Bronchial epithelial cell (primary cell): ENCODE measurements at regions not wholly inside any gene's neighbourhood (a gene's known extent, or its start where the extent isn't known, plus 50 kb on each side); places are given as distances from the start of the nearest gene placed in this dataset.

ENCODE experiments used
- DNase-seq: peaks from one replicate; pipeline ENCODE4 v3.0.0-alpha.2; 2010; ENCODE audit warnings: low read depth
- FAIRE-seq: peaks from 2 replicates; lab custom pipeline; 2011; peaks lifted over from hg19 to GRCh38; lab: Jason Lieb, UNC
- H3K27me3 ChIP-seq: 2 replicates; pipeline ENCODE4 v1.5.1; 2011; ENCODE audit warnings: low read length; ENCODE audit not compliant: control insufficient read depth, insufficient read depth
- H3K36me3 ChIP-seq: 2 replicates; pipeline ENCODE4 v1.5.1; 2011; ENCODE audit warnings: low read length; ENCODE audit not compliant: control insufficient read depth, insufficient read depth
- H3K4me3 ChIP-seq: 2 replicates; pipeline ENCODE4 v1.5.1; 2011; ENCODE audit warnings: mild to moderate bottlenecking, low read depth, low read length, control low read depth
- TF ChIP-seq, protein P1 (sequence below): IDR thresholded peaks from 2 replicates; pipeline ENCODE4 v1.5.1; 2011; ENCODE audit warnings: mild to moderate bottlenecking, moderate library complexity, low read length, control low read depth, inconsistent platforms; ENCODE audit not compliant: insufficient read depth, severe bottlenecking

DNA sequence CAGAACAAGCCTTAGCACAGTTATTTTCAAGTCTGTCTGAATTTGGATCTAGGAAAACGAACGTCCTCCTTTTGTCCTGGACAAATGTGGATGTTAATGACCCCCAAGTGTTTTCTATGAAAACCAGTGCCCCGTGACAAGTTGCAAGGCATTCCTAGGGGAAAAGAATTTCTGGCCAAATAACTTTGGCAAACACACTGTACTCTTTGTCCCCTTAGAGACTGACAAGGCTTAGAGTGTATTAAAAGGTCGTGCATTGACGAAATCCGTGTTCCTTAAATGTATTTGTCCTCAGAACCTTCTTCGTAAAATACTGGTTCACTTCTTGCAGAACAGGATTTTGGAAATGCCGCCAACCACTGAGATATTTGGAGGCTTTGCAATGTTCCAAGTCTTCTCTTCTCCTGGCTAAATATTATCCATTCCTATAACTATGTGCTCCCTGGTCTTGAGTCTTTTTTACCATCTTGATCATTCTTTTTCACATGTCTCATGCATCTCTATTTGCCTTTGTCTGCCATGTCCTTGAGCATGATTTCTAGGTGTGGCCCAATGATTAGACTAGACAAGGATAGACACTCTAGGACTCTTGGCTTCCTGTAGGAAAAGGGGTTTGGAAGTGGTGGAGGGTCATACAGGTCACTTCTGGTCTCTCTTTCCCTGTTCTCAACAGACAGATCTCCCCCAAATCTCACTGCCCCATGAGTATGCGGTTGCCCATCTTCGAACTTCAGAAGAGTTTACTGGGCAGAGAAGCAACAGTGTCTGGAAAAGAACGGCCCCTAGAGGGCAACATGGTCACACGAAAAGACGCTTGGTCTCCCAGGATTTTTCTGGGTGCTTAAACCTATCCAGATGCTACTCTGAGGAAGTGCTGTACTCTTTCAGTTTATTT is 117.5 kb downstream of the EDEM1 start:
- H3K36me3 ChIP-seq: no peaks in the 10 kb centered on the region
- FAIRE-seq: peak; percentile 13
- H3K4me3 ChIP-seq: no peak overlapping the region
- no peaks in the 10 kb centered on the region for H3K27me3 ChIP-seq
- peak; percentile 49 for DNase-seq
- TF ChIP-seq, protein P1, sequence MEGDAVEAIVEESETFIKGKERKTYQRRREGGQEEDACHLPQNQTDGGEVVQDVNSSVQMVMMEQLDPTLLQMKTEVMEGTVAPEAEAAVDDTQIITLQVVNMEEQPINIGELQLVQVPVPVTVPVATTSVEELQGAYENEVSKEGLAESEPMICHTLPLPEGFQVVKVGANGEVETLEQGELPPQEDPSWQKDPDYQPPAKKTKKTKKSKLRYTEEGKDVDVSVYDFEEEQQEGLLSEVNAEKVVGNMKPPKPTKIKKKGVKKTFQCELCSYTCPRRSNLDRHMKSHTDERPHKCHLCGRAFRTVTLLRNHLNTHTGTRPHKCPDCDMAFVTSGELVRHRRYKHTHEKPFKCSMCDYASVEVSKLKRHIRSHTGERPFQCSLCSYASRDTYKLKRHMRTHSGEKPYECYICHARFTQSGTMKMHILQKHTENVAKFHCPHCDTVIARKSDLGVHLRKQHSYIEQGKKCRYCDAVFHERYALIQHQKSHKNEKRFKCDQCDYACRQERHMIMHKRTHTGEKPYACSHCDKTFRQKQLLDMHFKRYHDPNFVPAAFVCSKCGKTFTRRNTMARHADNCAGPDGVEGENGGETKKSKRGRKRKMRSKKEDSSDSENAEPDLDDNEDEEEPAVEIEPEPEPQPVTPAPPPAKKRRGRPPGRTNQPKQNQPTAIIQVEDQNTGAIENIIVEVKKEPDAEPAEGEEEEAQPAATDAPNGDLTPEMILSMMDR: peak; percentile 80

DNA sequence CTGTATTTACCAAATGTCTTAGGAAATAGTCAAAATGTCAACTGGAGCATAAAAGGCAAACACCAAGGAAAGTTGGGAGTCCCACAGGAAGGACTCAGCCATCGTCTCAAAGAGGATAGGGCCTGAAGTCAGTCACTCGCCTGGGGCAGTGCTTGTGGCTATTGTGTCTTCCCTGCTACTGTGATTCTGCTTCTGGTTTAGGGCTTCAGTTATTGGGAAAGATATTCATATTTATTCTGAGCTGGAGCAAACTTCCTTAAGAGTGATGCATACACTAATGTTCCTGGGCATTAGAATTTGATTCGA is 118.1 kb downstream of the EDEM1 start:
- Histone ChIP-seq H3K36me3 (no peaks in the 10 kb centered on the region), H3K27me3 (no peaks in the 10 kb centered on the region), H3K4me3 (no peak overlapping the region)
- FAIRE-seq (no peak), DNase-seq (no peak)
- TF ChIP-seq, protein P1: no peak

DNA sequence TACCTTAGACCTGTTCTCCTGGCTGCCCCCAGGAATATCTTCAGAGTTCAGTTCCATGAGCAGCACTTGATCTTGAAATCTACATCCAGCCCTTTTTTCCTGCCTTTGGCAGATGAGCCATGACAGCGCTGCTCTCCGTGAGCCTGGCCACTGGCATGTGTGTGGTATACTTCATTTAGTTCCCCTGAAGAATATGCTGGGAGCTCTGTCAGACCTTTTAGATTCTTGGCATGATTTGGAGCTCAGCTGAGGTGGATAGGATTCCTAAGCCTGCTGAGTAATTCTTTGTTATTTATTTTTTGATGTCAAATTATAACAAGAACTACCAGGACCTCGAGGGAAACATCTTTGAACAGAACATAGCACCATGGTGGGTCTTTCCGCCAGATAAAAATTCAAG is 121.7 kb downstream of the EDEM1 start:
- FAIRE-seq (no peak), DNase-seq (no peak)
- TF ChIP-seq, protein P1: no peak
- Histone ChIP-seq H3K27me3 (no peaks in the 10 kb centered on the region), H3K36me3 (no peaks in the 10 kb centered on the region), H3K4me3 (no peak overlapping the region)

DNA sequence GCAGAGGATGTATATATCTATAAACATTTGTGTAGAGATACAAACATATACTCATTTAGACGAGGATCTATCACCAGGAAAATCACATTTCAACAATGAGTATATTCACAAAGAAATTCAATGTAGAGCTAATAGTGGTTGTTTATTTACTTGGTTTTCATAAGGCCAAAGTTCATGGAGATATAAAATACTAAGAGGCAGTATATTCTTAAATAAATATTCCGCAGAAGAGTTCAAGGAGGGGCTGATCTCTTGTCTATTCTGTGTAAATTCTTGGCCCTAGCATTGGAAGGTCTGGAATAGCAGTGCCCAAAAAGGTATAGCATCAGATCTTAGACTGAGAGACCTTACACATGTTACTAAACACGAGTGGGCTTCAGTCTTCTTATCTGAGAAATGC is 122.1 kb downstream of the EDEM1 start:
- Histone ChIP-seq H3K4me3 (no peak overlapping the region), H3K36me3 (no peaks in the 10 kb centered on the region), H3K27me3 (no peaks in the 10 kb centered on the region)
- no peak for FAIRE-seq
- TF ChIP-seq, protein P1: no peak
- DNase-seq: no peak

DNA sequence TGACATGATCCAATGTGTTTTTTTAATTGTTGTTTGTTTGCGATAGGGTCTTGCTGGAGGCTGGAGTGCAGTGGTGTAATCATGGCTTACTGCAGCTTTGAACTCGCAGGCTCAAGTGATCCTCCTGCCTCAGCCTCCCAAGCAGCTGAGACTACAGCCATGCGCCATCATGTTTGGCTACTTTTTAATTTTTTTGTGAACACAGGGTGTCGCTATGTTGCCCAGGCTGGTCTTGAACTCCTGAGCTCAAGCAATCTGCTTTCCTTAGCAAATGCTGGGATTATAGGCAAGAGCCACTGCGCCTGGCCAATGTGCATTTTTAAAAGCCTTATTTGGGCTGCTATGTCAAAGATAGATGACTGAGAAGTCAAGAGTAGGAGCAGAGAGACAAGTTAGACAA is 123.0 kb downstream of the EDEM1 start:
- no peak for FAIRE-seq
- Histone ChIP-seq H3K4me3 (no peak overlapping the region), H3K27me3 (no peaks in the 10 kb centered on the region), H3K36me3 (no peaks in the 10 kb centered on the region)
- TF ChIP-seq, protein P1: no peak
- DNase-seq: no peak

DNA sequence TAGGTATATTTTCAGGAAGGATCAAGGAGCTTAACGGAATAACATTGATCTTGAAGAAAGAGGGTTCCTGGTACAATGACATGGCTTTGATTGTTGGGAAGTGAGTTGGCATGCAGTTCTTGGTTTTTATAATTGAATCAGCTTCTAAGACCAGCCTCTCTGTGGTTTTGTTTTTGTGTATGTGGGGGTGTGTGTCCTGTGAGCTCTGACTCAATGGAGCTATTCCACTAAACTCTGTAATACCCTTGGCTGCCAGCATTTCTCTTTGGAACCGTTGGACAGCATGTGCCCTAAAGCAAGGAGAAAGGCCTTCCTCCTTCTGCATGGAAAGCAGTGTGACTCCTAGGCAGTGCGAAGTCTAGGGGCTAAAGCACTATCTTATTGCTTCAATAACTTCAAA is 124.8 kb downstream of the EDEM1 start:
- Histone ChIP-seq H3K36me3 (no peaks in the 10 kb centered on the region), H3K27me3 (no peaks in the 10 kb centered on the region), H3K4me3 (no peak overlapping the region)
- TF ChIP-seq, protein P1: no peak
- DNase-seq: no peak
- no peak for FAIRE-seq
